ENCODE measurements at regions not wholly inside any gene's neighbourhood (a gene's known extent, or its start where the extent isn't known, plus 50 kb on each side); places are given as distances from the start of the nearest gene placed in this dataset.

DNA sequence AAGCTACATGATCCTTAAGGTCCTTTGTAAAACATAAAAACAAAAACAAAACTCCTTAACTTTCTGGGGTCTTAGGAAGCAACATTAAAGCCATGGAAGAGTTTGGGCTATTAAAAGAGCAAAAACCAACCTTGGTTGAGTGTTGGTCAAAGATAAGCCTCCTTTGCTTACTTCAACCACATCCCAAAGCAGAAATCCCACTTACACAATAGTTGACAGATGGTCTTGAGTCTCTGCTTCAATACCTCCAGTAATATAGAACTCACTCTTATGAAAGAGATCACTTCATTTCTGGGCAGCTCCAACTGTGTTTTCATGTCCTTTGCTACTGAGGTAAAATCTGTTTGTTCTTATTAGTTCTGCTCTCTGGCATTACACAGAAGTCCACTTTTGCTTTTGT is 125.8 kb downstream of the SLC38A4 start:
- Mint-ChIP-seq H3K4me3 (ENCODE audit: low read depth, unreplicated experiment) (no peak overlapping the region), H3K9me3 (ENCODE audit: low read depth, unreplicated experiment) (peaks cover 5% of the 10 kb centered on the region), H3K27ac (ENCODE audit: unreplicated experiment) (no peak overlapping the region), H3K27me3 (ENCODE audit: unreplicated experiment) (no peaks in the 10 kb centered on the region), H3K4me1 (ENCODE audit: low read depth, unreplicated experiment) (no peaks in the 10 kb centered on the region), H3K36me3 (ENCODE audit: insufficient read depth, unreplicated experiment) (no peaks in the 10 kb centered on the region)
- no TSS peak for BruUV-seq (replicated peaks)
- CTCF ChIA-PET: no interaction called here
- DNase-seq: no peak
- TF ChIP-seq, protein P1, sequence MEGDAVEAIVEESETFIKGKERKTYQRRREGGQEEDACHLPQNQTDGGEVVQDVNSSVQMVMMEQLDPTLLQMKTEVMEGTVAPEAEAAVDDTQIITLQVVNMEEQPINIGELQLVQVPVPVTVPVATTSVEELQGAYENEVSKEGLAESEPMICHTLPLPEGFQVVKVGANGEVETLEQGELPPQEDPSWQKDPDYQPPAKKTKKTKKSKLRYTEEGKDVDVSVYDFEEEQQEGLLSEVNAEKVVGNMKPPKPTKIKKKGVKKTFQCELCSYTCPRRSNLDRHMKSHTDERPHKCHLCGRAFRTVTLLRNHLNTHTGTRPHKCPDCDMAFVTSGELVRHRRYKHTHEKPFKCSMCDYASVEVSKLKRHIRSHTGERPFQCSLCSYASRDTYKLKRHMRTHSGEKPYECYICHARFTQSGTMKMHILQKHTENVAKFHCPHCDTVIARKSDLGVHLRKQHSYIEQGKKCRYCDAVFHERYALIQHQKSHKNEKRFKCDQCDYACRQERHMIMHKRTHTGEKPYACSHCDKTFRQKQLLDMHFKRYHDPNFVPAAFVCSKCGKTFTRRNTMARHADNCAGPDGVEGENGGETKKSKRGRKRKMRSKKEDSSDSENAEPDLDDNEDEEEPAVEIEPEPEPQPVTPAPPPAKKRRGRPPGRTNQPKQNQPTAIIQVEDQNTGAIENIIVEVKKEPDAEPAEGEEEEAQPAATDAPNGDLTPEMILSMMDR (IDR thresholded peaks at IDR 0.05; ENCODE audit: unreplicated experiment): no peak
- intact Hi-C loops (cut with micrococcal nuclease; ENCODE audit: unreplicated experiment): no loop called here

DNA sequence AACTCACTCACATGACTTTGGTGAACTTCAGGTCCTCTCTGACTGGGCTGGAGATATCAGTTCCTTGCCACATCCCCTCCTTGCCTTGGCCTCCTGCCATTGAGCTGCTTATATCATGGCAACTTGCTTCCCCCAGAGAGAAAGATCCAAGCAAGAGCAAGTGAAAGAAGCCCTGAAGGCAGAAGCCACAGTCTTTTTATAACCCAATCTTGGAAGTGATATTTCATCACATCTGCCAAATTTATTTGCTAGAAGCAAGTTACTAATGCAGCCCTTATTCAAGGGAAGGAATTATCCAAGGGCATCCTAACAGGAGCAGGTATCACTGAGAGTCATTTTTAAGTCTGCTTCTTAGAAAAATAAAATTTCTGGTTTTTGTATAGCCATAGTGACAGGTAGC is 127.8 kb downstream of the SLC38A4 start:
- Mint-ChIP-seq H3K36me3 (ENCODE audit: insufficient read depth, unreplicated experiment) (no peaks in the 10 kb centered on the region), H3K9me3 (ENCODE audit: low read depth, unreplicated experiment) (peaks cover 2% of the 10 kb centered on the region), H3K4me3 (ENCODE audit: low read depth, unreplicated experiment) (no peak overlapping the region), H3K27me3 (ENCODE audit: unreplicated experiment) (no peaks in the 10 kb centered on the region), H3K27ac (ENCODE audit: unreplicated experiment) (no peak overlapping the region), H3K4me1 (ENCODE audit: low read depth, unreplicated experiment) (no peaks in the 10 kb centered on the region)
- TF ChIP-seq, protein P1 (IDR thresholded peaks at IDR 0.05; ENCODE audit: unreplicated experiment): no peak
- intact Hi-C loops (cut with micrococcal nuclease; ENCODE audit: unreplicated experiment): no loop called here
- CTCF ChIA-PET: no interaction called here
- no TSS peak for BruUV-seq (replicated peaks)
- no peak for DNase-seq

DNA sequence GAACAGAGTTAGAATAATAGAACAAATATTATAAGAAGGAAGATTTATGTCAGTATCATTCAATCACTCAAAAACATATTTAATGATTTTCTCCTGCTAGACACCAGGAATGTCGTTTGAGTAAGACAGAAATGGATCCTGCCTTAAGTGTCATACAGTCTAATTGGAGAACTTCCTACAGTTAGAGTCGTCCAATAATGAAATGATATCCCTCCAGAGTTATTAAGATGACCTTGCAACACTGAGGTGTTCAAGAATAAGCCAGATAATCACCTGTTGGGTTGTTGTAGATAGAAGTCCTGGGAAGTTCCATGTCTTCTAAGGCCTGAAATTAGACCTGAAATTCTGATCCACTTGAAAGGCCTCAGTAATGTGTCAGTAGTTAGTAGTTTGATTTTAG is 132.3 kb downstream of the SLC38A4 start:
- Mint-ChIP-seq H3K27ac (ENCODE audit: unreplicated experiment) (no peak overlapping the region), H3K9me3 (ENCODE audit: low read depth, unreplicated experiment) (peaks cover 2% of the 10 kb centered on the region), H3K27me3 (ENCODE audit: unreplicated experiment) (no peaks in the 10 kb centered on the region), H3K4me3 (ENCODE audit: low read depth, unreplicated experiment) (no peak overlapping the region), H3K4me1 (ENCODE audit: low read depth, unreplicated experiment) (no peaks in the 10 kb centered on the region), H3K36me3 (ENCODE audit: insufficient read depth, unreplicated experiment) (no peaks in the 10 kb centered on the region)
- no TSS peak for BruUV-seq (replicated peaks)
- DNase-seq: no peak
- intact Hi-C loops (cut with micrococcal nuclease; ENCODE audit: unreplicated experiment): no loop called here
- TF ChIP-seq, protein P1 (IDR thresholded peaks at IDR 0.05; ENCODE audit: unreplicated experiment): no peak
- CTCF ChIA-PET: no interaction called here

DNA sequence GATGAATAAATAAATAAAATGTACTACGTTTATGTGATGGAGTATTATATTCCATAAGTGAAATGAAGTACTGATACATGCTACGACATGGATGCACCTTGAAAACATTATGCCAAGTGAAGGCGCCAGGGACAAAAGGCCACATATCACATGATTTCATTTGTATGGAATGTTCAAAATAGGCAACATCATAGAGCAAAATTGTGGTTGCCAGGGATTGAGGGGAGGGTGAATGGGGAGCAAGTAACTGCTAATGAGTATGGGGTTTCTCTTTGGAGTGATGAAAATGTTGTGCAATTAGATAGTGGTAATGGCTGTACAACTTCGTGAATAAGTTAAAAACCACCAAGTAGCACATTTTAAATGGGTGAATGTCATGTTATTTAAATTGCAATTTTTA is 132.8 kb downstream of the SLC38A4 start:
- Mint-ChIP-seq H3K9me3 (ENCODE audit: low read depth, unreplicated experiment) (peaks cover 2% of the 10 kb centered on the region), H3K27me3 (ENCODE audit: unreplicated experiment) (no peaks in the 10 kb centered on the region), H3K27ac (ENCODE audit: unreplicated experiment) (no peak overlapping the region), H3K36me3 (ENCODE audit: insufficient read depth, unreplicated experiment) (no peaks in the 10 kb centered on the region), H3K4me3 (ENCODE audit: low read depth, unreplicated experiment) (no peak overlapping the region), H3K4me1 (ENCODE audit: low read depth, unreplicated experiment) (no peaks in the 10 kb centered on the region)
- BruUV-seq (replicated peaks): no TSS peak
- CTCF ChIA-PET: no interaction called here
- intact Hi-C loops (cut with micrococcal nuclease; ENCODE audit: unreplicated experiment): no loop called here
- TF ChIP-seq, protein P1 (IDR thresholded peaks at IDR 0.05; ENCODE audit: unreplicated experiment): no peak
- no peak for DNase-seq

DNA sequence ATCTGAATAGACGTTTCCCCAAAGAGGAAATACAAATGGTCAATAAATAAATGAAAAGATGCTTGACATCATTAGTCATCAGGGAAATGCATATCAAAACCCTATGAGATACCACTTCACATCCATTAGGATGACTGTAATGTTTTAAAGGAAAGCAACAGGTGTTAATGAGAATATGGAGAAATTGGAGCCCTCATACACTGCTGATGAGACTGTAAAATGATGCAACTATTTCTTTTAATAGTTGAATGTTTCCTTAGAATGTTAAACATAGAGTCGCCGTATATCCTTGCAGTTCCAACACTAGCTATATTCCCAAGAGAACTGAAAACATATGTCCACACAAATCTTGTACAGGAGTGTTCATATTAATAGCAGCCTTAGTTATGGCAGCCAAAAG is 133.2 kb downstream of the SLC38A4 start:
- H3K27ac Mint-ChIP-seq (ENCODE audit: unreplicated experiment): no peak overlapping the region
- intact Hi-C loops (cut with micrococcal nuclease; ENCODE audit: unreplicated experiment): no loop called here
- H3K27me3 Mint-ChIP-seq (ENCODE audit: unreplicated experiment): no peaks in the 10 kb centered on the region
- H3K4me1 Mint-ChIP-seq (ENCODE audit: low read depth, unreplicated experiment): no peaks in the 10 kb centered on the region
- no TSS peak for BruUV-seq (replicated peaks)
- no peak overlapping the region for H3K4me3 Mint-ChIP-seq (ENCODE audit: low read depth, unreplicated experiment)
- TF ChIP-seq, protein P1 (IDR thresholded peaks at IDR 0.05; ENCODE audit: unreplicated experiment): no peak
- no peaks in the 10 kb centered on the region for H3K36me3 Mint-ChIP-seq (ENCODE audit: insufficient read depth, unreplicated experiment)
- H3K9me3 Mint-ChIP-seq (ENCODE audit: low read depth, unreplicated experiment): no peaks in the 10 kb centered on the region
- no peak for DNase-seq
- CTCF ChIA-PET: no interaction called here

Data from Calu3 (cell line).